ENCODE measurements at regions not wholly inside any gene's neighbourhood (a gene's known extent, or its start where the extent isn't known, plus 50 kb on each side); places are given as distances from the start of the nearest gene placed in this dataset.

- Histone ChIP-seq H3K27me3 (ENCODE audit: control insufficient read depth in 1 of 2, insufficient read depth in 2 of 2, low read length in 2 of 2) (no peaks in the 10 kb centered on the region), H3K36me3 (ENCODE audit: control insufficient read depth in 1 of 2, insufficient read depth in 2 of 2, low read length in 2 of 2) (no peaks in the 10 kb centered on the region), H3K27ac (ENCODE audit: low read depth, low read length) (no peak overlapping the region), H3K4me3 (ENCODE audit: low read depth in 1 of 2, low read length in 2 of 2) (no peak overlapping the region), H3K9ac (ENCODE audit: low read depth in 1 of 2, low read length in 2 of 2) (no peak overlapping the region), H3K9me3 (ENCODE audit: control insufficient read depth in 1 of 2, low read length in 2 of 2) (no peaks in the 10 kb centered on the region), H3K4me1 (ENCODE audit: control insufficient read depth in 1 of 2, insufficient read depth in 2 of 2, low read length in 2 of 2) (peaks cover 8% of the 10 kb centered on the region in 2 donors)
Measured at GRCh38 chr1:102105931-102106550, 109.3 kb upstream of the OLFM3 start.

GRCh38 chr1:102103646-102104045 is 106.9 kb upstream of the OLFM3 start:
- no peak overlapping the region for H3K4me3 ChIP-seq (ENCODE audit: low read depth in 1 of 2, low read length in 2 of 2)
- H3K9me3 ChIP-seq (ENCODE audit: control insufficient read depth in 1 of 2, low read length in 2 of 2): no peaks in the 10 kb centered on the region
- H3K36me3 ChIP-seq (ENCODE audit: control insufficient read depth in 1 of 2, insufficient read depth in 2 of 2, low read length in 2 of 2): no peaks in the 10 kb centered on the region
- H3K27ac ChIP-seq (ENCODE audit: low read depth, low read length): no peak overlapping the region
- no peaks in the 10 kb centered on the region for H3K27me3 ChIP-seq (ENCODE audit: control insufficient read depth in 1 of 2, insufficient read depth in 2 of 2, low read length in 2 of 2)
- H3K4me1 ChIP-seq (ENCODE audit: control insufficient read depth in 1 of 2, insufficient read depth in 2 of 2, low read length in 2 of 2): no peaks in the 10 kb centered on the region
- H3K9ac ChIP-seq (ENCODE audit: low read depth in 1 of 2, low read length in 2 of 2): no peak overlapping the region

- H3K27me3 ChIP-seq (ENCODE audit: control insufficient read depth in 1 of 2, insufficient read depth in 2 of 2, low read length in 2 of 2): no peaks in the 10 kb centered on the region
- no peak overlapping the region for H3K9ac ChIP-seq (ENCODE audit: low read depth in 1 of 2, low read length in 2 of 2)
- no peaks in the 10 kb centered on the region for H3K4me1 ChIP-seq (ENCODE audit: control insufficient read depth in 1 of 2, insufficient read depth in 2 of 2, low read length in 2 of 2)
- H3K36me3 ChIP-seq (ENCODE audit: control insufficient read depth in 1 of 2, insufficient read depth in 2 of 2, low read length in 2 of 2): no peaks in the 10 kb centered on the region
- H3K9me3 ChIP-seq (ENCODE audit: control insufficient read depth in 1 of 2, low read length in 2 of 2): no peaks in the 10 kb centered on the region
- H3K27ac ChIP-seq (ENCODE audit: low read depth, low read length): no peak overlapping the region
- H3K4me3 ChIP-seq (ENCODE audit: low read depth in 1 of 2, low read length in 2 of 2): no peak overlapping the region
Measured at GRCh38 chr1:102102276-102102780, 105.6 kb upstream of the OLFM3 start.

- Histone ChIP-seq H3K4me1 (ENCODE audit: control insufficient read depth in 1 of 2, insufficient read depth in 2 of 2, low read length in 2 of 2) (no peaks in the 10 kb centered on the region), H3K27ac (ENCODE audit: low read depth, low read length) (no peak overlapping the region), H3K9me3 (ENCODE audit: control insufficient read depth in 1 of 2, low read length in 2 of 2) (no peaks in the 10 kb centered on the region), H3K9ac (ENCODE audit: low read depth in 1 of 2, low read length in 2 of 2) (no peak overlapping the region), H3K27me3 (ENCODE audit: control insufficient read depth in 1 of 2, insufficient read depth in 2 of 2, low read length in 2 of 2) (no peaks in the 10 kb centered on the region), H3K36me3 (ENCODE audit: control insufficient read depth in 1 of 2, insufficient read depth in 2 of 2, low read length in 2 of 2) (no peaks in the 10 kb centered on the region), H3K4me3 (ENCODE audit: low read depth in 1 of 2, low read length in 2 of 2) (no peak overlapping the region)
Measured at GRCh38 chr1:102100666-102101065, 103.9 kb upstream of the OLFM3 start.

- Histone ChIP-seq H3K4me1 (ENCODE audit: control insufficient read depth in 1 of 2, insufficient read depth in 2 of 2, low read length in 2 of 2) (no peaks in the 10 kb centered on the region), H3K27ac (ENCODE audit: low read depth, low read length) (no peak overlapping the region), H3K27me3 (ENCODE audit: control insufficient read depth in 1 of 2, insufficient read depth in 2 of 2, low read length in 2 of 2) (no peaks in the 10 kb centered on the region), H3K4me3 (ENCODE audit: low read depth in 1 of 2, low read length in 2 of 2) (no peak overlapping the region), H3K36me3 (ENCODE audit: control insufficient read depth in 1 of 2, insufficient read depth in 2 of 2, low read length in 2 of 2) (no peaks in the 10 kb centered on the region), H3K9ac (ENCODE audit: low read depth in 1 of 2, low read length in 2 of 2) (no peak overlapping the region), H3K9me3 (ENCODE audit: control insufficient read depth in 1 of 2, low read length in 2 of 2) (no peaks in the 10 kb centered on the region)
Measured at GRCh38 chr1:102099916-102100315, 103.2 kb upstream of the OLFM3 start.

GRCh38 chr1:102098536-102098935 is 101.8 kb upstream of the OLFM3 start:
- H3K9me3 ChIP-seq (ENCODE audit: control insufficient read depth in 1 of 2, low read length in 2 of 2): no peaks in the 10 kb centered on the region
- H3K36me3 ChIP-seq (ENCODE audit: control insufficient read depth in 1 of 2, insufficient read depth in 2 of 2, low read length in 2 of 2): no peaks in the 10 kb centered on the region
- no peaks in the 10 kb centered on the region for H3K27me3 ChIP-seq (ENCODE audit: control insufficient read depth in 1 of 2, insufficient read depth in 2 of 2, low read length in 2 of 2)

GRCh38 chr1:102098081-102098480 is 101.4 kb upstream of the OLFM3 start:
- Histone ChIP-seq H3K4me3 (ENCODE audit: low read depth in 1 of 2, low read length in 2 of 2) (no peak overlapping the region), H3K4me1 (ENCODE audit: control insufficient read depth in 1 of 2, insufficient read depth in 2 of 2, low read length in 2 of 2) (no peaks in the 10 kb centered on the region), H3K36me3 (ENCODE audit: control insufficient read depth in 1 of 2, insufficient read depth in 2 of 2, low read length in 2 of 2) (no peaks in the 10 kb centered on the region), H3K9ac (ENCODE audit: low read depth in 1 of 2, low read length in 2 of 2) (no peak overlapping the region), H3K9me3 (ENCODE audit: control insufficient read depth in 1 of 2, low read length in 2 of 2) (no peaks in the 10 kb centered on the region), H3K27me3 (ENCODE audit: control insufficient read depth in 1 of 2, insufficient read depth in 2 of 2, low read length in 2 of 2) (no peaks in the 10 kb centered on the region), H3K27ac (ENCODE audit: low read depth, low read length) (no peak overlapping the region)

More at GRCh38 chr1:102098536-102098935, 101.8 kb upstream of the OLFM3 start:
- H3K4me3 ChIP-seq (ENCODE audit: low read depth in 1 of 2, low read length in 2 of 2): no peak overlapping the region
- H3K4me1 ChIP-seq (ENCODE audit: control insufficient read depth in 1 of 2, insufficient read depth in 2 of 2, low read length in 2 of 2): no peaks in the 10 kb centered on the region
- H3K27ac ChIP-seq (ENCODE audit: low read depth, low read length): no peak overlapping the region
- no peak overlapping the region for H3K9ac ChIP-seq (ENCODE audit: low read depth in 1 of 2, low read length in 2 of 2)

GRCh38 chr1:102097451-102097850 is 100.7 kb upstream of the OLFM3 start:
- Histone ChIP-seq H3K9me3 (ENCODE audit: control insufficient read depth in 1 of 2, low read length in 2 of 2) (no peaks in the 10 kb centered on the region), H3K4me1 (ENCODE audit: control insufficient read depth in 1 of 2, insufficient read depth in 2 of 2, low read length in 2 of 2) (no peaks in the 10 kb centered on the region), H3K9ac (ENCODE audit: low read depth in 1 of 2, low read length in 2 of 2) (no peak overlapping the region), H3K27ac (ENCODE audit: low read depth, low read length) (no peak overlapping the region), H3K36me3 (ENCODE audit: control insufficient read depth in 1 of 2, insufficient read depth in 2 of 2, low read length in 2 of 2) (no peaks in the 10 kb centered on the region), H3K27me3 (ENCODE audit: control insufficient read depth in 1 of 2, insufficient read depth in 2 of 2, low read length in 2 of 2) (no peaks in the 10 kb centered on the region), H3K4me3 (ENCODE audit: low read depth in 1 of 2, low read length in 2 of 2) (no peak overlapping the region)

GRCh38 chr1:102096162-102096561 is 99.4 kb upstream of the OLFM3 start:
- Histone ChIP-seq H3K27ac (ENCODE audit: low read depth, low read length) (no peak overlapping the region), H3K4me1 (ENCODE audit: control insufficient read depth in 1 of 2, insufficient read depth in 2 of 2, low read length in 2 of 2) (no peaks in the 10 kb centered on the region), H3K36me3 (ENCODE audit: control insufficient read depth in 1 of 2, insufficient read depth in 2 of 2, low read length in 2 of 2) (no peaks in the 10 kb centered on the region), H3K27me3 (ENCODE audit: control insufficient read depth in 1 of 2, insufficient read depth in 2 of 2, low read length in 2 of 2) (no peaks in the 10 kb centered on the region), H3K4me3 (ENCODE audit: low read depth in 1 of 2, low read length in 2 of 2) (no peak overlapping the region), H3K9ac (ENCODE audit: low read depth in 1 of 2, low read length in 2 of 2) (no peak overlapping the region), H3K9me3 (ENCODE audit: control insufficient read depth in 1 of 2, low read length in 2 of 2) (no peaks in the 10 kb centered on the region)

- Histone ChIP-seq H3K4me1 (ENCODE audit: control insufficient read depth in 1 of 2, insufficient read depth in 2 of 2, low read length in 2 of 2) (no peaks in the 10 kb centered on the region), H3K4me3 (ENCODE audit: low read depth in 1 of 2, low read length in 2 of 2) (no peak overlapping the region), H3K27ac (ENCODE audit: low read depth, low read length) (no peak overlapping the region), H3K27me3 (ENCODE audit: control insufficient read depth in 1 of 2, insufficient read depth in 2 of 2, low read length in 2 of 2) (no peaks in the 10 kb centered on the region), H3K9ac (ENCODE audit: low read depth in 1 of 2, low read length in 2 of 2) (no peak overlapping the region), H3K36me3 (ENCODE audit: control insufficient read depth in 1 of 2, insufficient read depth in 2 of 2, low read length in 2 of 2) (no peaks in the 10 kb centered on the region), H3K9me3 (ENCODE audit: control insufficient read depth in 1 of 2, low read length in 2 of 2) (no peaks in the 10 kb centered on the region)
Measured at GRCh38 chr1:102089791-102090190, 93.1 kb upstream of the OLFM3 start.
